Thoracic aorta (tissue), 2 donors: ENCODE measurements at regions not wholly inside any gene's neighbourhood (a gene's known extent, or its start where the extent isn't known, plus 50 kb on each side); places are given as distances from the start of the nearest gene placed in this dataset.

Experiments
- ATAC-seq: fragments of 150-250 bp; one replicate; pipeline ENCODE4 v1.8.0; 2017; ENCODE audit warnings: low read depth; ENCODE audit not compliant: insufficient number of reproducible peaks, low FRiP score
- DNase-seq: peaks from one replicate; pipeline ENCODE4 v3.0.0-alpha.2; 2020; ENCODE audit warnings: low spot score
- H3K27ac ChIP-seq, 2 donors: fragments of 200-600 bp; sonication (generic); 1 replicate in 1 of 2; 2 replicates in 1 of 2; pipeline ENCODE4 v1.5.1; 2016; ENCODE audit warnings: mild to moderate bottlenecking in 2 of 2, moderate library complexity in 2 of 2
- H3K27me3 ChIP-seq: fragments of 200-600 bp; sonication (generic); replicated peaks from 2 replicates; pipeline ENCODE4 v1.6.0; 2016; ENCODE audit warnings: mild to moderate bottlenecking; ENCODE audit not compliant: insufficient read depth
- H3K36me3 ChIP-seq: fragments of 200-600 bp; sonication (generic); one replicate; pipeline ENCODE4 v1.5.1; 2016
- H3K4me1 ChIP-seq, 2 donors: fragments of 200-600 bp; sonication (generic); 1 replicate in 1 of 2; 2 replicates in 1 of 2; pipeline versions ENCODE4 v1.5.1 to v1.6.0; 2016; ENCODE audit warnings: low read depth in 2 of 2, mild to moderate bottlenecking in 1 of 2; ENCODE audit not compliant: control insufficient read depth in 1 of 2
- H3K4me3 ChIP-seq: fragments of 200-600 bp; sonication (generic); 2 replicates; pipeline ENCODE4 v1.5.1; 2016; ENCODE audit warnings: mild to moderate bottlenecking
- H3K9me3 ChIP-seq: fragments of 200-600 bp; sonication (generic); 2 replicates; pipeline ENCODE4 v1.5.1; 2016
- CTCF ChIP-seq: fragments of 200-600 bp; sonication (generic); IDR thresholded peaks from one replicate; pipeline ENCODE4 v1.5.1; 2019; ENCODE audit warnings: antibody characterized with exemption

- Histone ChIP-seq H3K9me3 (no peaks in the 10 kb centered on the region), H3K27me3 (no peaks in the 10 kb centered on the region), H3K36me3 (no peaks in the 10 kb centered on the region), H3K27ac (no peak overlapping the region), H3K4me1 (no peaks in the 10 kb centered on the region), H3K4me3 (no peak overlapping the region)
- DNase-seq = no peak
- TF ChIP-seq CTCF = no peak
- no peak for ATAC-seq
Observed at GRCh38 chr4:180994722-180995121, 1248.5 kb upstream of the TENM3 start.

GRCh38 chr4:180999217-180999616 lies 1244.0 kb upstream of the TENM3 start:
- no peaks in the 10 kb centered on the region for H3K27me3 ChIP-seq
- H3K27ac ChIP-seq = no peak overlapping the region
- ATAC-seq = no peak
- no peaks in the 10 kb centered on the region for H3K36me3 ChIP-seq
- H3K4me3 ChIP-seq = no peak overlapping the region
- H3K4me1 ChIP-seq = no peaks in the 10 kb centered on the region
- no peak for DNase-seq
- TF ChIP-seq CTCF = no peak
- no peaks in the 10 kb centered on the region for H3K9me3 ChIP-seq

- TF ChIP-seq CTCF = no peak
- no peak for DNase-seq
Observed at GRCh38 chr4:181004056-181004455, 1239.1 kb upstream of the TENM3 start.

GRCh38 chr4:181006499-181007260 lies 1236.5 kb upstream of the TENM3 start:
- H3K27ac ChIP-seq = no peak overlapping the region
- peak overlapping the region; percentile 54 for H3K4me3 ChIP-seq
- no peaks in the 10 kb centered on the region for H3K9me3 ChIP-seq
- peaks cover 0 to 8% of the 10 kb centered on the region in 2 donors for H3K4me1 ChIP-seq
- ATAC-seq = no peak
- no peak for DNase-seq
- TF ChIP-seq CTCF = no peak
- no peaks in the 10 kb centered on the region for H3K27me3 ChIP-seq
- H3K36me3 ChIP-seq = no peaks in the 10 kb centered on the region

More at GRCh38 chr4:181004056-181004455, 1239.1 kb upstream of the TENM3 start:
- Histone ChIP-seq H3K4me3 (no peak overlapping the region), H3K27ac (no peak overlapping the region), H3K9me3 (no peaks in the 10 kb centered on the region), H3K4me1 (peaks cover 0 to 8% of the 10 kb centered on the region in 2 donors), H3K27me3 (no peaks in the 10 kb centered on the region), H3K36me3 (no peaks in the 10 kb centered on the region)
- no peak for ATAC-seq

GRCh38 chr4:181007751-181008150 lies 1235.5 kb upstream of the TENM3 start:
- Histone ChIP-seq H3K9me3 (no peaks in the 10 kb centered on the region), H3K36me3 (no peaks in the 10 kb centered on the region), H3K4me1 (peaks cover 0 to 8% of the 10 kb centered on the region in 2 donors), H3K27ac (no peak overlapping the region), H3K27me3 (no peaks in the 10 kb centered on the region), H3K4me3 (no peak overlapping the region)
- no peak for DNase-seq
- no peak for TF ChIP-seq CTCF
- no peak for ATAC-seq
